Activated T-cell treated with anti-CD3 and anti-CD28 coated beads, Interleukin-2, amount 50 U/mL, for 24 hours (primary cell): ENCODE measurements at regions not wholly inside any gene's neighbourhood (a gene's known extent, or its start where the extent isn't known, plus 50 kb on each side); places are given as distances from the start of the nearest gene placed in this dataset.

Source experiments
- DNase-seq: peaks from one replicate; pipeline ENCODE4 v3.0.0-alpha.2; 2020
- H3K27ac Mint-ChIP-seq: 2 replicates; pipeline ENCODE4 v1.8.0; 2020; ENCODE audit warnings: mild to moderate bottlenecking, mixed read lengths
- H3K27me3 Mint-ChIP-seq: 2 replicates; pipeline ENCODE4 v1.8.0; 2020; ENCODE audit warnings: mixed read lengths
- H3K36me3 Mint-ChIP-seq: 2 replicates; pipeline ENCODE4 v1.8.0; 2020; ENCODE audit warnings: low read depth, mixed read lengths
- H3K4me1 Mint-ChIP-seq: 2 replicates; pipeline ENCODE4 v1.8.0; 2020; ENCODE audit warnings: low read depth, mixed read lengths
- H3K4me3 Mint-ChIP-seq: 2 replicates; pipeline ENCODE4 v1.8.0; 2020; ENCODE audit warnings: mild to moderate bottlenecking, moderate library complexity, mixed read lengths
- H3K9me3 Mint-ChIP-seq: 2 replicates; pipeline ENCODE4 v1.8.0; 2020; ENCODE audit warnings: mixed read lengths

- Mint-ChIP-seq H3K27ac (no peak overlapping the region), H3K36me3 (no peaks in the 10 kb centered on the region), H3K27me3 (no peaks in the 10 kb centered on the region), H3K9me3 (peaks cover 6% of the 10 kb centered on the region), H3K4me1 (no peaks in the 10 kb centered on the region), H3K4me3 (no peak overlapping the region)
- DNase-seq = no peak
Observed at GRCh38 chrX:5829469-5829868, 399.2 kb downstream of the NLGN4X start.

- no peaks in the 10 kb centered on the region for H3K36me3 Mint-ChIP-seq
- H3K9me3 Mint-ChIP-seq = peaks cover 6% of the 10 kb centered on the region
- no peaks in the 10 kb centered on the region for H3K4me1 Mint-ChIP-seq
- no peak overlapping the region for H3K4me3 Mint-ChIP-seq
- H3K27me3 Mint-ChIP-seq = no peaks in the 10 kb centered on the region
- DNase-seq = no peak
- no peak overlapping the region for H3K27ac Mint-ChIP-seq
Observed at GRCh38 chrX:5829060-5829459, 399.6 kb downstream of the NLGN4X start.

GRCh38 chrX:5823903-5824302 lies 404.8 kb downstream of the NLGN4X start:
- Mint-ChIP-seq H3K36me3 (no peaks in the 10 kb centered on the region), H3K4me1 (no peaks in the 10 kb centered on the region), H3K4me3 (no peak overlapping the region), H3K9me3 (peaks cover 1% of the 10 kb centered on the region), H3K27ac (no peak overlapping the region), H3K27me3 (no peaks in the 10 kb centered on the region)
- no peak for DNase-seq

- Mint-ChIP-seq H3K4me1 (no peaks in the 10 kb centered on the region), H3K27me3 (no peaks in the 10 kb centered on the region), H3K4me3 (no peak overlapping the region), H3K9me3 (peaks cover 4% of the 10 kb centered on the region), H3K36me3 (no peaks in the 10 kb centered on the region), H3K27ac (no peak overlapping the region)
- DNase-seq = no peak
Observed at GRCh38 chrX:5810636-5811035, 418.0 kb downstream of the NLGN4X start.

GRCh38 chrX:5807181-5807580 lies 421.5 kb downstream of the NLGN4X start:
- Mint-ChIP-seq H3K9me3 (peaks cover 8% of the 10 kb centered on the region), H3K4me3 (no peak overlapping the region), H3K27ac (no peak overlapping the region), H3K36me3 (no peaks in the 10 kb centered on the region), H3K4me1 (no peaks in the 10 kb centered on the region), H3K27me3 (no peaks in the 10 kb centered on the region)
- DNase-seq = no peak

- Mint-ChIP-seq H3K9me3 (peaks cover 8% of the 10 kb centered on the region), H3K4me3 (no peak overlapping the region), H3K27ac (no peak overlapping the region), H3K36me3 (no peaks in the 10 kb centered on the region), H3K27me3 (no peaks in the 10 kb centered on the region), H3K4me1 (no peaks in the 10 kb centered on the region)
- no peak for DNase-seq
Observed at GRCh38 chrX:5802391-5802790, 426.3 kb downstream of the NLGN4X start.

GRCh38 chrX:5791721-5792120 lies 436.9 kb downstream of the NLGN4X start:
- Mint-ChIP-seq H3K36me3 (no peaks in the 10 kb centered on the region), H3K9me3 (peaks cover 13% of the 10 kb centered on the region), H3K4me3 (no peak overlapping the region), H3K27ac (no peak overlapping the region), H3K27me3 (no peaks in the 10 kb centered on the region), H3K4me1 (no peaks in the 10 kb centered on the region)
- DNase-seq = no peak

- no peaks in the 10 kb centered on the region for H3K36me3 Mint-ChIP-seq
- peaks cover 13% of the 10 kb centered on the region for H3K9me3 Mint-ChIP-seq
- H3K27ac Mint-ChIP-seq = no peak overlapping the region
- H3K4me3 Mint-ChIP-seq = no peak overlapping the region
- no peaks in the 10 kb centered on the region for H3K4me1 Mint-ChIP-seq
- DNase-seq = no peak
- no peaks in the 10 kb centered on the region for H3K27me3 Mint-ChIP-seq
Observed at GRCh38 chrX:5788910-5789309, 439.8 kb downstream of the NLGN4X start.

GRCh38 chrX:5780821-5781220 lies 447.8 kb downstream of the NLGN4X start:
- Mint-ChIP-seq H3K9me3 (peaks cover 10% of the 10 kb centered on the region), H3K27me3 (no peaks in the 10 kb centered on the region), H3K4me1 (no peaks in the 10 kb centered on the region), H3K36me3 (no peaks in the 10 kb centered on the region), H3K4me3 (no peak overlapping the region), H3K27ac (no peak overlapping the region)
- DNase-seq = no peak

- no peaks in the 10 kb centered on the region for H3K4me1 Mint-ChIP-seq
- no peak for DNase-seq
- H3K27me3 Mint-ChIP-seq = no peaks in the 10 kb centered on the region
- no peak overlapping the region for H3K27ac Mint-ChIP-seq
- no peaks in the 10 kb centered on the region for H3K36me3 Mint-ChIP-seq
- no peak overlapping the region for H3K4me3 Mint-ChIP-seq
- H3K9me3 Mint-ChIP-seq = peaks cover 11% of the 10 kb centered on the region
Observed at GRCh38 chrX:5775846-5776430, 452.7 kb downstream of the NLGN4X start.

- Mint-ChIP-seq H3K4me1 (no peaks in the 10 kb centered on the region), H3K27me3 (no peaks in the 10 kb centered on the region), H3K36me3 (no peaks in the 10 kb centered on the region), H3K4me3 (no peak overlapping the region), H3K9me3 (peaks cover 7% of the 10 kb centered on the region), H3K27ac (no peak overlapping the region)
- DNase-seq = no peak
Observed at GRCh38 chrX:5774446-5774845, 454.2 kb downstream of the NLGN4X start.

- Mint-ChIP-seq H3K27ac (no peak overlapping the region), H3K36me3 (no peaks in the 10 kb centered on the region), H3K4me1 (no peaks in the 10 kb centered on the region), H3K4me3 (no peak overlapping the region), H3K9me3 (peaks cover 2% of the 10 kb centered on the region), H3K27me3 (no peaks in the 10 kb centered on the region)
- no peak for DNase-seq
Observed at GRCh38 chrX:5771441-5771840, 457.2 kb downstream of the NLGN4X start.

GRCh38 chrX:5756616-5757015 lies 472.1 kb downstream of the NLGN4X start:
- Mint-ChIP-seq H3K27me3 (no peaks in the 10 kb centered on the region), H3K4me3 (no peak overlapping the region)

GRCh38 chrX:5753291-5753690 lies 475.4 kb downstream of the NLGN4X start:
- no peak for DNase-seq
- no peaks in the 10 kb centered on the region for H3K36me3 Mint-ChIP-seq
- no peak overlapping the region for H3K4me3 Mint-ChIP-seq
- no peak overlapping the region for H3K27ac Mint-ChIP-seq
- H3K27me3 Mint-ChIP-seq = no peaks in the 10 kb centered on the region
- H3K9me3 Mint-ChIP-seq = peaks cover 6% of the 10 kb centered on the region
- H3K4me1 Mint-ChIP-seq = no peaks in the 10 kb centered on the region

More at GRCh38 chrX:5756616-5757015, 472.1 kb downstream of the NLGN4X start:
- Mint-ChIP-seq H3K27ac (no peak overlapping the region), H3K9me3 (peaks cover 11% of the 10 kb centered on the region), H3K36me3 (no peaks in the 10 kb centered on the region), H3K4me1 (no peaks in the 10 kb centered on the region)
- no peak for DNase-seq

- DNase-seq = no peak
- H3K9me3 Mint-ChIP-seq = peaks cover 10% of the 10 kb centered on the region
- no peaks in the 10 kb centered on the region for H3K36me3 Mint-ChIP-seq
- H3K4me3 Mint-ChIP-seq = no peak overlapping the region
- H3K4me1 Mint-ChIP-seq = no peaks in the 10 kb centered on the region
- H3K27ac Mint-ChIP-seq = no peak overlapping the region
- H3K27me3 Mint-ChIP-seq = no peaks in the 10 kb centered on the region
Observed at GRCh38 chrX:5752831-5753230, 475.8 kb downstream of the NLGN4X start.

- Mint-ChIP-seq H3K27ac (no peak overlapping the region), H3K36me3 (no peaks in the 10 kb centered on the region), H3K4me1 (no peaks in the 10 kb centered on the region), H3K9me3 (peaks cover 6% of the 10 kb centered on the region), H3K27me3 (no peaks in the 10 kb centered on the region), H3K4me3 (no peak overlapping the region)
- DNase-seq = no peak
Observed at GRCh38 chrX:5748586-5749150, 480.0 kb downstream of the NLGN4X start.
